WTC11 (cell line): ENCODE measurements at regions not wholly inside any gene's neighbourhood (a gene's known extent, or its start where the extent isn't known, plus 50 kb on each side); places are given as distances from the start of the nearest gene placed in this dataset.

ENCODE experiments used
- ATAC-seq: fragments of 200-7000 bp; cut with Tn5 transposase; 2 replicates; pipeline ENCODE4 v1.10.0; 2021; ENCODE audit warnings: mild to moderate bottlenecking, moderate library complexity
- CTCF ChIA-PET: fragments of 300-600 bp; sonication (Branson Sonifier 250); formaldehyde crosslinking; loops from one replicate; lab custom pipeline; 2021; ENCODE audit warnings: antibody characterized with exemption; lab: Charles Lee
- POLR2A ChIA-PET: fragments of 350-600 bp; sonication (Branson Sonifier 250); formaldehyde crosslinking; loops from one replicate; lab custom pipeline; 2021; ENCODE audit warnings: antibody characterized with exemption; lab: Charles Lee
- DNase-seq: peaks from one replicate; pipeline ENCODE4 v3.0.0; 2021; ENCODE audit warnings: low spot score
- H3K27ac Mint-ChIP-seq: 2 replicates; pipeline ENCODE4 v1.8.0; 2021; ENCODE audit warnings: mixed read lengths
- H3K27me3 Mint-ChIP-seq: 2 replicates; pipeline ENCODE4 v1.8.0; 2021; ENCODE audit warnings: low read depth, mild to moderate bottlenecking, moderate library complexity, mixed read lengths
- H3K36me3 Mint-ChIP-seq: 2 replicates; pipeline ENCODE4 v1.8.0; 2021; ENCODE audit warnings: mixed read lengths
- H3K4me1 Mint-ChIP-seq: 2 replicates; pipeline ENCODE4 v1.8.0; 2022; ENCODE audit warnings: mixed read lengths
- H3K4me3 Mint-ChIP-seq: 2 replicates; pipeline ENCODE4 v1.8.0; 2021; ENCODE audit warnings: mild to moderate bottlenecking, moderate library complexity, mixed read lengths
- H3K9me3 Mint-ChIP-seq: 2 replicates; pipeline ENCODE4 v1.8.0; 2021; ENCODE audit warnings: mixed read lengths
- ATF1 ChIP-seq: sonication (generic); formaldehyde crosslinking; IDR thresholded peaks from 2 replicates; pipeline ENCODE4 v1.8.1; 2023; ENCODE audit warnings: mild to moderate bottlenecking, moderate library complexity, missing genetic modification reagents
- ATF2 ChIP-seq: sonication (generic); formaldehyde crosslinking; IDR thresholded peaks from 2 replicates; pipeline ENCODE4 v1.8.1; 2022; ENCODE audit warnings: low read depth, missing genetic modification reagents, borderline replicate concordance
- ATF6 ChIP-seq: sonication (generic); formaldehyde crosslinking; IDR thresholded peaks from 2 replicates; pipeline ENCODE4 v1.8.1; 2023; ENCODE audit warnings: mild to moderate bottlenecking, missing genetic modification reagents
- CREM ChIP-seq: sonication (generic); formaldehyde crosslinking; IDR thresholded peaks from 2 replicates; pipeline ENCODE4 v1.8.1; 2022; ENCODE audit warnings: mild to moderate bottlenecking, missing genetic modification reagents, moderate library complexity
- ERG ChIP-seq: fragments of 250-450 bp; sonication (Bioruptor Pico); IDR thresholded peaks from 2 replicates; pipeline ENCODE4 v1.8.0; 2021; ENCODE audit warnings: mild to moderate bottlenecking
- FOXJ3 ChIP-seq: sonication (generic); formaldehyde crosslinking; IDR thresholded peaks from 2 replicates; pipeline ENCODE4 v1.9.0; 2021; ENCODE audit warnings: missing genetic modification reagents, mild to moderate bottlenecking, borderline replicate concordance
- GRHL2 ChIP-seq: fragments of 250-450 bp; sonication (Bioruptor Pico); IDR thresholded peaks from 2 replicates; pipeline ENCODE4 v1.8.0; 2022; ENCODE audit warnings: mild to moderate bottlenecking, moderate library complexity; ENCODE audit not compliant: insufficient replicate concordance, severe bottlenecking
- HMGXB4 ChIP-seq: sonication (generic); formaldehyde crosslinking; IDR thresholded peaks from 2 replicates; pipeline ENCODE4 v1.8.1; 2023; ENCODE audit warnings: mild to moderate bottlenecking, moderate library complexity, missing genetic modification reagents
- IRF2 ChIP-seq: sonication (generic); formaldehyde crosslinking; IDR thresholded peaks from 2 replicates; pipeline ENCODE4 v1.8.0; 2022; ENCODE audit warnings: low read depth, missing genetic modification reagents, borderline replicate concordance
- MAX ChIP-seq: sonication (generic); formaldehyde crosslinking; IDR thresholded peaks from 2 replicates; pipeline ENCODE4 v1.8.0; 2022; ENCODE audit warnings: mild to moderate bottlenecking, missing genetic modification reagents
- MLX ChIP-seq: sonication (generic); formaldehyde crosslinking; IDR thresholded peaks from 2 replicates; pipeline ENCODE4 v1.8.1; 2023; ENCODE audit warnings: mild to moderate bottlenecking, missing genetic modification reagents, moderate library complexity
- NFATC4 ChIP-seq: fragments of 250-450 bp; sonication (Bioruptor Pico); IDR thresholded peaks from 2 replicates; pipeline ENCODE4 v1.9.0; 2021; ENCODE audit warnings: mild to moderate bottlenecking
- NFYB ChIP-seq: sonication (generic); formaldehyde crosslinking; conservative IDR thresholded peaks from 2 replicates; pipeline ENCODE4 v1.8.0; 2022; ENCODE audit warnings: low read depth, missing genetic modification reagents
- OVOL2 ChIP-seq: fragments of 250-450 bp; sonication (Bioruptor Pico); IDR thresholded peaks from 2 replicates; pipeline ENCODE4 v1.9.0; 2021; ENCODE audit warnings: mild to moderate bottlenecking, borderline replicate concordance
- RELA ChIP-seq: sonication (generic); formaldehyde crosslinking; IDR thresholded peaks from 2 replicates; pipeline ENCODE4 v1.8.1; 2022; ENCODE audit warnings: missing genetic modification reagents, mild to moderate bottlenecking, borderline replicate concordance
- TP53 ChIP-seq: sonication (generic); formaldehyde crosslinking; IDR thresholded peaks from 2 replicates; pipeline ENCODE4 v1.8.1; 2023; ENCODE audit warnings: mild to moderate bottlenecking, missing genetic modification reagents
- ZNF138 ChIP-seq: sonication (generic); formaldehyde crosslinking; conservative IDR thresholded peaks from 2 replicates; pipeline ENCODE4 v1.8.1; 2022; ENCODE audit warnings: mild to moderate bottlenecking, moderate library complexity, missing genetic modification reagents
- ZNF263 ChIP-seq: sonication (generic); formaldehyde crosslinking; IDR thresholded peaks from 2 replicates; pipeline ENCODE4 v1.8.1; 2022; ENCODE audit warnings: low read depth, mild to moderate bottlenecking, moderate library complexity, missing genetic modification reagents
- ZNF416 ChIP-seq: fragments of 250-450 bp; sonication (Bioruptor Pico); IDR thresholded peaks from 2 replicates; pipeline ENCODE4 v1.9.0; 2021; ENCODE audit warnings: mild to moderate bottlenecking, inconsistent platforms
- TF ChIP-seq, protein P1 (sequence below): sonication (generic); formaldehyde crosslinking; IDR thresholded peaks from 2 replicates; pipeline ENCODE4 v1.8.0; 2023; ENCODE audit warnings: mild to moderate bottlenecking, missing genetic modification reagents
- TF ChIP-seq, protein P2 (sequence below): sonication (generic); formaldehyde crosslinking; IDR thresholded peaks from 2 replicates; pipeline ENCODE4 v1.8.0; 2023; ENCODE audit warnings: missing genetic modification reagents
- TF ChIP-seq, protein P3 (sequence below): fragments of 250-450 bp; sonication (Bioruptor Pico); IDR thresholded peaks from 2 replicates; pipeline ENCODE4 v1.9.0; 2021; ENCODE audit warnings: mild to moderate bottlenecking

- CTCF ChIA-PET = interaction anchor here (1.1 kb wide), 1 partner anchor 92 kb away, joined by 3 read pairs; no protein-coding TSS in a partner anchor
- no peak overlapping the region for H3K27ac Mint-ChIP-seq
- ATAC-seq (no peak), DNase-seq (no peak)
- POLR2A ChIA-PET = no interaction called here
- H3K4me1 Mint-ChIP-seq = no peaks in the 10 kb centered on the region
- no peak overlapping the region for H3K4me3 Mint-ChIP-seq
- H3K36me3 Mint-ChIP-seq = peaks cover 7% of the 10 kb centered on the region
- H3K9me3 Mint-ChIP-seq = peaks cover 23% of the 10 kb centered on the region
- no peaks in the 10 kb centered on the region for H3K27me3 Mint-ChIP-seq
- TF ChIP-seq ATF6 (CRISPR knock-in tag) (no peak), CREM (CRISPR knock-in tag) (no peak), TP53 (CRISPR knock-in tag) (no peak), RELA (CRISPR knock-in tag) (no peak), MAX (no peak), ATF1 (no peak), FOXJ3 (no peak), ZNF138 (no peak), ERG (CRISPR knock-in tag) (no peak)
- TF ChIP-seq, protein P1, sequence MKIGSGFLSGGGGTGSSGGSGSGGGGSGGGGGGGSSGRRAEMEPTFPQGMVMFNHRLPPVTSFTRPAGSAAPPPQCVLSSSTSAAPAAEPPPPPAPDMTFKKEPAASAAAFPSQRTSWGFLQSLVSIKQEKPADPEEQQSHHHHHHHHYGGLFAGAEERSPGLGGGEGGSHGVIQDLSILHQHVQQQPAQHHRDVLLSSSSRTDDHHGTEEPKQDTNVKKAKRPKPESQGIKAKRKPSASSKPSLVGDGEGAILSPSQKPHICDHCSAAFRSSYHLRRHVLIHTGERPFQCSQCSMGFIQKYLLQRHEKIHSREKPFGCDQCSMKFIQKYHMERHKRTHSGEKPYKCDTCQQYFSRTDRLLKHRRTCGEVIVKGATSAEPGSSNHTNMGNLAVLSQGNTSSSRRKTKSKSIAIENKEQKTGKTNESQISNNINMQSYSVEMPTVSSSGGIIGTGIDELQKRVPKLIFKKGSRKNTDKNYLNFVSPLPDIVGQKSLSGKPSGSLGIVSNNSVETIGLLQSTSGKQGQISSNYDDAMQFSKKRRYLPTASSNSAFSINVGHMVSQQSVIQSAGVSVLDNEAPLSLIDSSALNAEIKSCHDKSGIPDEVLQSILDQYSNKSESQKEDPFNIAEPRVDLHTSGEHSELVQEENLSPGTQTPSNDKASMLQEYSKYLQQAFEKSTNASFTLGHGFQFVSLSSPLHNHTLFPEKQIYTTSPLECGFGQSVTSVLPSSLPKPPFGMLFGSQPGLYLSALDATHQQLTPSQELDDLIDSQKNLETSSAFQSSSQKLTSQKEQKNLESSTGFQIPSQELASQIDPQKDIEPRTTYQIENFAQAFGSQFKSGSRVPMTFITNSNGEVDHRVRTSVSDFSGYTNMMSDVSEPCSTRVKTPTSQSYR (CRISPR knock-in tag) = no peak
- TF ChIP-seq, protein P2, sequence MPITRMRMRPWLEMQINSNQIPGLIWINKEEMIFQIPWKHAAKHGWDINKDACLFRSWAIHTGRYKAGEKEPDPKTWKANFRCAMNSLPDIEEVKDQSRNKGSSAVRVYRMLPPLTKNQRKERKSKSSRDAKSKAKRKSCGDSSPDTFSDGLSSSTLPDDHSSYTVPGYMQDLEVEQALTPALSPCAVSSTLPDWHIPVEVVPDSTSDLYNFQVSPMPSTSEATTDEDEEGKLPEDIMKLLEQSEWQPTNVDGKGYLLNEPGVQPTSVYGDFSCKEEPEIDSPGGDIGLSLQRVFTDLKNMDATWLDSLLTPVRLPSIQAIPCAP (CRISPR knock-in tag) = no peak
Measured at GRCh38 chr7:11970132-11970531, 138.1 kb upstream of the THSD7A start.

- no peak overlapping the region for H3K4me3 Mint-ChIP-seq
- peaks cover 21% of the 10 kb centered on the region for H3K4me1 Mint-ChIP-seq
- POLR2A ChIA-PET = no interaction called here
- peaks cover 28% of the 10 kb centered on the region for H3K36me3 Mint-ChIP-seq
- ATAC-seq (no peak), DNase-seq (no peak)
- peaks cover 45% of the 10 kb centered on the region for H3K9me3 Mint-ChIP-seq
- TF ChIP-seq NFYB = no peak
- TF ChIP-seq ZNF416 (CRISPR knock-in tag) = no peak
- no peak for TF ChIP-seq IRF2 (CRISPR knock-in tag)
- TF ChIP-seq GRHL2 (CRISPR knock-in tag) = no peak
- TF ChIP-seq ZNF263 = no peak
- TF ChIP-seq ATF2 (CRISPR knock-in tag) = no peak
- TF ChIP-seq HMGXB4 = no peak
- TF ChIP-seq NFATC4 (CRISPR knock-in tag) = no peak
- TF ChIP-seq ZNF138 = no peak
- TF ChIP-seq MLX (CRISPR knock-in tag) = no peak
- TF ChIP-seq, protein P3, sequence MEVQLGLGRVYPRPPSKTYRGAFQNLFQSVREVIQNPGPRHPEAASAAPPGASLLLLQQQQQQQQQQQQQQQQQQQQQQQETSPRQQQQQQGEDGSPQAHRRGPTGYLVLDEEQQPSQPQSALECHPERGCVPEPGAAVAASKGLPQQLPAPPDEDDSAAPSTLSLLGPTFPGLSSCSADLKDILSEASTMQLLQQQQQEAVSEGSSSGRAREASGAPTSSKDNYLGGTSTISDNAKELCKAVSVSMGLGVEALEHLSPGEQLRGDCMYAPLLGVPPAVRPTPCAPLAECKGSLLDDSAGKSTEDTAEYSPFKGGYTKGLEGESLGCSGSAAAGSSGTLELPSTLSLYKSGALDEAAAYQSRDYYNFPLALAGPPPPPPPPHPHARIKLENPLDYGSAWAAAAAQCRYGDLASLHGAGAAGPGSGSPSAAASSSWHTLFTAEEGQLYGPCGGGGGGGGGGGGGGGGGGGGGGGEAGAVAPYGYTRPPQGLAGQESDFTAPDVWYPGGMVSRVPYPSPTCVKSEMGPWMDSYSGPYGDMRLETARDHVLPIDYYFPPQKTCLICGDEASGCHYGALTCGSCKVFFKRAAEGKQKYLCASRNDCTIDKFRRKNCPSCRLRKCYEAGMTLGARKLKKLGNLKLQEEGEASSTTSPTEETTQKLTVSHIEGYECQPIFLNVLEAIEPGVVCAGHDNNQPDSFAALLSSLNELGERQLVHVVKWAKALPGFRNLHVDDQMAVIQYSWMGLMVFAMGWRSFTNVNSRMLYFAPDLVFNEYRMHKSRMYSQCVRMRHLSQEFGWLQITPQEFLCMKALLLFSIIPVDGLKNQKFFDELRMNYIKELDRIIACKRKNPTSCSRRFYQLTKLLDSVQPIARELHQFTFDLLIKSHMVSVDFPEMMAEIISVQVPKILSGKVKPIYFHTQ (CRISPR knock-in tag) = no peak
- no peak for TF ChIP-seq OVOL2 (CRISPR knock-in tag)
- H3K27ac Mint-ChIP-seq = no peak overlapping the region
- CTCF ChIA-PET = no interaction called here
- no peaks in the 10 kb centered on the region for H3K27me3 Mint-ChIP-seq
Measured at GRCh38 chr7:11985376-11985775, 153.4 kb upstream of the THSD7A start.
